Kidney epithelial cell (primary cell): ENCODE measurements at regions not wholly inside any gene's neighbourhood (a gene's known extent, or its start where the extent isn't known, plus 50 kb on each side); places are given as distances from the start of the nearest gene placed in this dataset.
A peak's percentile ranks its signal among the peaks of the same experiment; 100 is the strongest.

Experiments
- DNase-seq: peaks from one replicate; pipeline ENCODE4 v3.0.0-alpha.2; 2010; ENCODE audit warnings: low read depth
- H3K27me3 ChIP-seq: 2 replicates; pipeline ENCODE4 v1.6.0; 2011; ENCODE audit warnings: low read length; ENCODE audit not compliant: control insufficient read depth, insufficient read depth
- H3K36me3 ChIP-seq: 2 replicates; pipeline ENCODE4 v1.5.1; 2011; ENCODE audit warnings: low read length; ENCODE audit not compliant: control insufficient read depth, insufficient read depth
- H3K4me3 ChIP-seq: 2 replicates; pipeline ENCODE4 v1.5.1; 2011; ENCODE audit warnings: low read depth, mild to moderate bottlenecking, control low read depth, low read length
- TF ChIP-seq, protein P1 (sequence below): IDR thresholded peaks from 2 replicates; pipeline ENCODE4 v1.5.1; 2011; ENCODE audit warnings: mild to moderate bottlenecking, moderate library complexity, low read length, control low read depth, inconsistent platforms; ENCODE audit not compliant: insufficient read depth, poor library complexity, severe bottlenecking

DNA sequence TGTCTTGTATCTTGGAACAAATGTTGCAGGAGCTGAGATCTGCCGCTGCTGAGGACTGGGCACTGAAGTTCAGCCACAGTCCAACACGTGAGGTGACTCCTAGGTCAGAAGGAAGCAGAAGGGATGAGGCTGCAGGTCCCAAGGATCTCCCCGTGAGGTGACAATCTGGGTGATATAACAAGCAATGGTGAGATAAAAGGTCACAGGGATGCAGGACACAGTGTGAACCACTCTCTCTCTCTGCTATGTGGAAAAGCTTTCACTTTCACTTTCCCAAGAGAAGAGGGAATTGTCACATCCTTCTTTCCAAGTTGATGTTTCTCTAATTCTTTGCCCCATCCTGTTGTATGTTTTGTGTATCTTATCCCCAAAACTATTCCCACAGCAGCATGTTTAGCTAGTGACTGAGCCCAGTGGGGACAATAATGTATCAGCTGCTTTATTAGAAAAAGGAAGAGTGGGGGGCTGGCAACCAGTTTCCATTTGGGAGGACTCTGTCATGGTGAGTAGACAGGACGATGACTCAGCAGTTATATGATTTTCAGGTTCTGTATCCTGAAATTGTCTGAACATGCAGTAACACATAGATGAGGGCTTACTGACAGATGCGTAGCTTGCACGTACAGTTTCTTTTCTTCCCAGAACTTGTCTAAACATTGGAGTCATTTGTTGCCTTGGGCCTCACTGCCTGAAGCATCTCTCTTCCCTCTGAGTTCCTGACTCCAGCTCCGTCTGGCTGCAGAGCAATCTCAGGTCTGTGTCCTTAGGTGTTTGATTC, 1415.8 kb upstream of the TENM3 start:
- no peaks in the 10 kb centered on the region for H3K36me3 ChIP-seq
- no peak overlapping the region for H3K4me3 ChIP-seq
- no peak for DNase-seq
- no peaks in the 10 kb centered on the region for H3K27me3 ChIP-seq
- TF ChIP-seq, protein P1, sequence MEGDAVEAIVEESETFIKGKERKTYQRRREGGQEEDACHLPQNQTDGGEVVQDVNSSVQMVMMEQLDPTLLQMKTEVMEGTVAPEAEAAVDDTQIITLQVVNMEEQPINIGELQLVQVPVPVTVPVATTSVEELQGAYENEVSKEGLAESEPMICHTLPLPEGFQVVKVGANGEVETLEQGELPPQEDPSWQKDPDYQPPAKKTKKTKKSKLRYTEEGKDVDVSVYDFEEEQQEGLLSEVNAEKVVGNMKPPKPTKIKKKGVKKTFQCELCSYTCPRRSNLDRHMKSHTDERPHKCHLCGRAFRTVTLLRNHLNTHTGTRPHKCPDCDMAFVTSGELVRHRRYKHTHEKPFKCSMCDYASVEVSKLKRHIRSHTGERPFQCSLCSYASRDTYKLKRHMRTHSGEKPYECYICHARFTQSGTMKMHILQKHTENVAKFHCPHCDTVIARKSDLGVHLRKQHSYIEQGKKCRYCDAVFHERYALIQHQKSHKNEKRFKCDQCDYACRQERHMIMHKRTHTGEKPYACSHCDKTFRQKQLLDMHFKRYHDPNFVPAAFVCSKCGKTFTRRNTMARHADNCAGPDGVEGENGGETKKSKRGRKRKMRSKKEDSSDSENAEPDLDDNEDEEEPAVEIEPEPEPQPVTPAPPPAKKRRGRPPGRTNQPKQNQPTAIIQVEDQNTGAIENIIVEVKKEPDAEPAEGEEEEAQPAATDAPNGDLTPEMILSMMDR, result no peak

DNA sequence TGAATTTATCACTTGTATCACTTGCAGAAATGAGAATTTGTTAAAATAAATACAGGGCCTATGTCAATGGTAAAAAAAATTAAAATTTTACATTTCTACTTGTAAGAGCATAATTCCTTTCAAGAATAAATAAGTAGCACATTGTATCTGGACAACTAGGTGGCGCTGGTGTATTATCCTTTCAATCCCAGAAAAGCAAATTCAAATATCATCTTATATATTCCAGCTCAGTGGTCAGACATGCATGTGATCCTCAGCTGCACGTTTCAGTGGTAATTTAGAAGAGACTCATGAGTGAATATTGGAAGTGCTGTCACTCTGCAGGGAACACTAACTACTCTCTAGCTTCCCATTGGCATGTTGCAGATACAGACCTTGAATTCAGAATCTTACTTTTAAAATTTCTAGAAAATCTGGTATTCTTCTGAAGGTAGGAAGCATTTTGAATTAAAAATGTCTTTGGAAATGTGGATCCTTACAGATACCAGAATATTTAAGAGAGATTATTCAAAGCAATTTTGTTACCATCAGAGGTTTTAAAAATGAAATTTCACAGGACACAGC, 1414.7 kb upstream of the TENM3 start:
- H3K27me3 ChIP-seq, result no peaks in the 10 kb centered on the region
- TF ChIP-seq, protein P1, result peak; percentile 68
- H3K36me3 ChIP-seq, result no peaks in the 10 kb centered on the region
- DNase-seq, result peak; percentile 31
- H3K4me3 ChIP-seq, result no peak overlapping the region

DNA sequence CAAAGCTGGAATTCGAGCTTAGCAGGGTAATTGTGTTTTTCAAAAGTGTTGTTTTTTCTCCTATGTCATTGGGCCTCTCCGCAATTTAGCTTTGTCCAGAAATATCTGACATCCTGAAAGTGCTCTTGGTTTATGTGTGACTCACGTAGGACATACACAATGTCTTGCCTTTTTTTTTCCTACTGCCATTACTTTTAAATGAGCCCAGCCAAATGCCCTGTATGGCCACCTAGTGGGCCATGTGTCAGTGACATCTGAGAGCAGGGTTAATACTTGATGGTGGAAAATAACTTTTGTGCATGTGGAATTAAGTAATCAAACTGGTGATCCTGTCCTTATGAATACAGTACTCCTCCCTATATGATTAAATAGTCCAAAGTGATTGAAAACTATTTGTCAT, 1411.1 kb upstream of the TENM3 start:
- Histone ChIP-seq H3K4me3 (no peak overlapping the region), H3K36me3 (no peaks in the 10 kb centered on the region), H3K27me3 (no peaks in the 10 kb centered on the region)
- TF ChIP-seq, protein P1, result peak; percentile 18
- no peak for DNase-seq

DNA sequence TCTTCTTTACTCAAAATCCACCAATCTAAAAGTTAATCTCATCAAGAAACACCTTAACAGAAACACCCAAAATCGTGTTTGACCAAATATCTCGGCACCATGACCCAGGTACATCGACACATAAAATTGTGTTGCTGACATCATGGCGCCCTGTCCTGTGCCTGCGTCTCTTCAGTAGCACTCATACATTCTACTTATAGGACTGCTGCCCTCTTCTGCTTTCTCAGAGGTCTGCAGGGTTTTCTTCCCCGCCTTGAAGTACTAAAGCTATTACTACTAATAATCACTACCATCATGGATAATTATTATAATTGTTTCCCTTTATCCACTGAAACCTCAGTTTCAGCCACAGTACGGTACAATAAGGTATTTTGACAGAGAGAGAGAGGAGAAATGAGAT, 1403.1 kb upstream of the TENM3 start:
- Histone ChIP-seq H3K4me3 (no peak overlapping the region), H3K36me3 (no peaks in the 10 kb centered on the region), H3K27me3 (no peaks in the 10 kb centered on the region)
- TF ChIP-seq, protein P1, result peak; percentile 7
- DNase-seq, result no peak

DNA sequence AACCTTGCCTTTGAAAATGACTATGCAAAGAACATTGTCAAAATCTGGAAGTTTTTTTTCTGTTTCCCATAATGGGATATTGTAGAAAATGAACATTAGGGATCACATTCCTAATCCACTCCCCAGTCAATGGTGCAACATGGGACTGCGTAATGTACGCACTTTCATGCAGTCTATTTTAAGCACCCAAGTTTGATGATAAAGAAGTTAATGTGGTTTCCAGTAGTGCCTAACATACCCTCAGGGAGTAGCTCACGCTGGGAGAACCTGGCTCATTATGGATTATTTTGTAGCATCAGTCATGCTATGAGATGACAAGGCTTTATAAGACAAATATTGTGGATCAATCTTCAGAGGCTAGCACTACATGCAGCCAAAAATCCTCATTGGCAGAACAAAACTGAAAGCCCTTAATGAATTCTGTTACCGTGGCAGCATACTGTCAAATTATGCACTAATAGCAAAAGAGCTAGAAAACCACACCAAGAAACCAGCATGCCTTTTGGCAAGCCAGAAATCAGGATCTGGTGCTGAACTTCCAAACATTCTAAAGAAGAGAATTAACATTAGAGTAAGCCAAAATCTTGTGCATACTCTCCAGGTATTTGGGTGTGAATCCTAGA, 1392.8 kb upstream of the TENM3 start:
- Histone ChIP-seq H3K27me3 (no peaks in the 10 kb centered on the region), H3K4me3 (no peak overlapping the region), H3K36me3 (no peaks in the 10 kb centered on the region)
- no peak for DNase-seq
- TF ChIP-seq, protein P1, result no peak
